ENCODE measurements at regions not wholly inside any gene's neighbourhood (a gene's known extent, or its start where the extent isn't known, plus 50 kb on each side); places are given as distances from the start of the nearest gene placed in this dataset.

- TF ChIP-seq CTCF (IDR thresholded peaks at IDR 0.05) (no peak), POLR2A (IDR thresholded peaks at IDR 0.05) (no peak)
Observed at GRCh38 chr1:96568639-96569038, 152.9 kb upstream of the PTBP2 start.
